Esophagus (tissue), 2 donors: ENCODE measurements at regions not wholly inside any gene's neighbourhood (a gene's known extent, or its start where the extent isn't known, plus 50 kb on each side); places are given as distances from the start of the nearest gene placed in this dataset.

Source experiments
- H3K27ac ChIP-seq, 2 donors: one replicate each; pipeline ENCODE4 v1.5.1; 2013; ENCODE audit warnings: low read depth in 2 of 2, mild to moderate bottlenecking in 2 of 2, inconsistent platforms in 1 of 2, low read length in 1 of 2, moderate library complexity in 1 of 2
- H3K27me3 ChIP-seq, 2 donors: one replicate each; pipeline ENCODE4 v1.6.1; 2013; ENCODE audit warnings: low read length in 2 of 2, control low read depth in 1 of 2, mild to moderate bottlenecking in 1 of 2; ENCODE audit not compliant: insufficient read depth in 2 of 2, control insufficient read depth in 1 of 2
- H3K36me3 ChIP-seq, 2 donors: one replicate each; pipeline ENCODE4 v1.6.1; 2013; ENCODE audit warnings: low read length in 1 of 2; ENCODE audit not compliant: control insufficient read depth in 2 of 2, insufficient read depth in 2 of 2
- H3K4me1 ChIP-seq, 2 donors: one replicate each; pipeline ENCODE4 v1.6.1; 2013; ENCODE audit warnings: low read length in 1 of 2; ENCODE audit not compliant: control insufficient read depth in 2 of 2, insufficient read depth in 2 of 2
- H3K4me3 ChIP-seq, 2 donors: one replicate each; pipeline ENCODE4 v1.5.1; 2013; ENCODE audit warnings: low read length in 2 of 2, mild to moderate bottlenecking in 2 of 2, low read depth in 1 of 2, moderate library complexity in 1 of 2
- H3K9me3 ChIP-seq, 2 donors: one replicate each; pipeline ENCODE4 v1.6.1; 2013; ENCODE audit warnings: mild to moderate bottlenecking in 2 of 2, low read depth in 1 of 2, low read length in 1 of 2, moderate library complexity in 1 of 2; ENCODE audit not compliant: control insufficient read depth in 2 of 2, insufficient read depth in 1 of 2
- WGBS, 2 donors: extraction: QIAGEN DNeasy Blood & Tissue Kit; methylation state at CpG; one replicate each; pipeline ENCODE4 v1.1.7; 2013; 5-methylcytosine and 5-hydroxymethylcytosine counted together
- donor health status: healthy with polysubstance abuse.
- donor health status: Bipolar disorder and iron deficiency.

DNA sequence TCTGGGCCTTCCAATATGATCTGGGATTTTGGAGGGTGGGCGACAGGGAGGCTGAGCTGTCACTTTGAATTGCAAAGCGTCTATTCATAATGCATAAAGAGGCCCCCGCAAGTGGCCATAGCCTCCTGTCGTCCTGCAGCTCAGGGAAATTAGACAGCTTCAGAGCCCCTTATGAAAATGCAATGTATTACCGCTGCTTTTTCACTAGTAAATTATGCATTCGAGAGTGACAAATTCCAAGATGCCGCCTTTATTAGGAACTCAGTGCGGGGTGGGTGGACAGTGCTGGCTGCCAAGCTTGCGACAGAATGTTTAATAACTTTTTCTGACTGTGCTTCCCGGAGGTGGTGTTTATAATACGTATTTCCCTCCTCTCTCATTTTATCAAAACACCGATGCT, 168.5 kb downstream of the DHX35 start:
- Histone ChIP-seq H3K9me3 (no peaks in the 10 kb centered on the region), H3K27me3 (no peaks in the 10 kb centered on the region), H3K4me1 (no peaks in the 10 kb centered on the region), H3K27ac (no peak overlapping the region), H3K4me3 (no peak overlapping the region), H3K36me3 (no peaks in the 10 kb centered on the region)
- WGBS, 2 donors: 76 to 80% methylated on average over 12 of the region's 12 CpGs

DNA sequence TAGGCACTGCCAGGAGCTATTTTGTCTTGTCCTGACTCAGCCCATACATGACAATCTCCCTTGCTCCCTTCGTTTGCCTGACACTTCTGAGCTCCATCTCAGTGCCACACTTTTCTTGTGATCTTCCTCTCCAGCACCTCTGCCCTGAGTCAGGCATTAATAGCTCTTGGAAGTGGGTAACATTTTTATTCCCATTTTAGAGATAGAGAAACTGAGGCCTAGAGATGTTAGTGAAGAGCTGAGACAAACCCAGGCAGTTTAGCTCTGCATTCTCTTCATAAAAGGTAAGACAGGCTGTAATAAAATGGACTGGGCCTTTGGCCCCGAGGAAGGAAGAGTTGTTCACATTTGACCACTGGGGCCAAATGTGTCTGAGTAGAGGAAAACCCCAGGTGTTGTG, 167.4 kb downstream of the DHX35 start:
- Histone ChIP-seq H3K4me3 (no peak overlapping the region), H3K36me3 (no peaks in the 10 kb centered on the region), H3K9me3 (no peaks in the 10 kb centered on the region), H3K4me1 (no peaks in the 10 kb centered on the region), H3K27me3 (no peaks in the 10 kb centered on the region), H3K27ac (no peak overlapping the region)
- 67 to 68% methylated on average over 2 of the region's 2 CpGs for WGBS, 2 donors

DNA sequence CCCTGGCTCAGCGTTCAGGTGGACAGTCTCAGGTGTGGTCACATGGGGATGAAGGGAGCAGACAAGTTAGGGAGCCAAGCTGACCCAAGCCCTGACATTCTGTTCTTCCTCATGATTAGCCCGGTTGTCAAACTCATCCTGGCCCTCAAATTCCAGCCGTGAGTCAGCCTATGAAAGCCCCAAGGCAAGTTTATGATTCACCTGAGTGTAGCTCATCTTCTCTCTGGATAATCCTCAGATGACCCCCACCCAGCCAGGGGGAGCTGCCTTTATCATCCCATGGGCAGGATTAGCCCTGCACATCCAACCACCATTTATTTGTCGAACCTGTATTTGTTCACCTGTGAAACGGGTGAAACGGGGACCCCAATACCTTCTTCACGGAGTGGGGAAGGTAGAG, 161.9 kb downstream of the DHX35 start:
- Histone ChIP-seq H3K36me3 (no peaks in the 10 kb centered on the region), H3K4me1 (peaks cover 0 to 2% of the 10 kb centered on the region in 2 donors), H3K9me3 (no peaks in the 10 kb centered on the region), H3K4me3 (no peak overlapping the region), H3K27ac (no peak overlapping the region), H3K27me3 (no peaks in the 10 kb centered on the region)
- WGBS, 2 donors: 76 to 85% methylated on average over 7 of the region's 7 CpGs

DNA sequence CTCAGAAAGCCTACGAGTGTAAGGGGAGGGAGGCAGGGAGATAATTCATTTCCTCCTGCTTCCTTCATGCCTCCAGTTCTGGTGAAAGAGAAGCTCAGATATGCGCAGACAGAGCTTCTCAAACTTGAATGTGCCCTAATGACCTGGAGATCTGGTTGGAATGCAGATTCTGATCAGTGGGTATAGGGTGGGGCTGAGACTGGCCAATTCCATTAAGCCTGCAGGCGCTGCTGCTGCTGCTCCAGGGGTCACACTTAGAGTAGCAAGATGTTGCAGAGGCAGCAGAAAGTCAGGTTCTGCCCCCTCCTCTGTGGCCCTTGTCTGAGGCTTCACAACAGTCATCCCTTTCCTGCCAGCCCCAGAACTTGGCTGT, 161.0 kb downstream of the DHX35 start:
- H3K27me3 ChIP-seq: no peaks in the 10 kb centered on the region
- H3K4me1 ChIP-seq: peaks cover 0 to 2% of the 10 kb centered on the region in 2 donors
- no peaks in the 10 kb centered on the region for H3K9me3 ChIP-seq
- H3K27ac ChIP-seq: no peak overlapping the region
- WGBS, 2 donors: 54 to 66% methylated on average over 3 of the region's 3 CpGs
- H3K4me3 ChIP-seq: no peak overlapping the region
- no peaks in the 10 kb centered on the region for H3K36me3 ChIP-seq

DNA sequence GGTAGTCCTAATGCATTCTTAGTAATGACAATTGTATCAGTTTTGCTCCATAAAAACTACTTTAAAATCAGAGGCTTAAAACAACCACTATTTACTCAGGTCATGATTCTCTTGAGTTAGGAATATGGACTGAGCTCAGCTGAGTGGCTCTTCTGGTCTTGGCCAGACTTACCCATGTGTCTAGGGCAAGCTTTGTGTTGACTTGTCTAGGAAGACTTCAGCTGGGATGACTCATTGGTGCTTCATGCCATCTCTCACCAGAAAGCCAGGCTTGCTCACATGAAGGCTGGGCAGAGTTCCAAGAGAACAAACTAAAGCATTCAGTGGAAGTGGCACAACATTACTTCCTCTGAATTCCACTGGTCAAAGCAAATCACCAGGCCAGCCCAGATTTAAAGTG, 155.3 kb downstream of the DHX35 start:
- no peak overlapping the region for H3K27ac ChIP-seq

DNA sequence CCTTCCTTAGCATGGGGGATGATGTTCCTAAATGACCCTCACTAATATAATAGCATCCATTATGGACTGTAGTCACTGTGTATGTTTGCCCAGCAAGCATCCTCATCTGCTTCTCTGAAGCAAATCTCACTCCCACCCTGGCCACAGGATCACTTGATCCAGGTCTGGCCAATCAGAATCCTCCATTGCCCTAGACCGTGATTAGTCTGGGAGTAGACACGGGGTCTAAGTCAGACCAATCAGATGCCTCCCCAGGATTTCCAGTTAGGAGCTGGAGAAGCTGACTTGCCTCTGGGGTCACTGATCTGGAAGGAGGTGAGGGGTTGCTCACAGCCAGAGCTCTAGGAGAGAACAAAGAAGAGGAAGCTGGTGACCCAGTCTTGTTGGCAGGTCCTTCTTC, 153.9 kb downstream of the DHX35 start:
- 93 to 95% methylated on average over 2 of the region's 2 CpGs for WGBS, 2 donors
- Histone ChIP-seq H3K27me3 (no peaks in the 10 kb centered on the region), H3K4me1 (no peaks in the 10 kb centered on the region), H3K36me3 (no peaks in the 10 kb centered on the region), H3K27ac (no peak overlapping the region), H3K4me3 (no peak overlapping the region), H3K9me3 (peaks cover 0 to 3% of the 10 kb centered on the region in 2 donors)

More for the DNA sequence above, 155.3 kb downstream of the DHX35 start:
- Histone ChIP-seq H3K4me3 (no peak overlapping the region), H3K36me3 (no peaks in the 10 kb centered on the region), H3K9me3 (peaks cover 0 to 3% of the 10 kb centered on the region in 2 donors), H3K4me1 (peaks cover 0 to 2% of the 10 kb centered on the region in 2 donors), H3K27me3 (no peaks in the 10 kb centered on the region)

DNA sequence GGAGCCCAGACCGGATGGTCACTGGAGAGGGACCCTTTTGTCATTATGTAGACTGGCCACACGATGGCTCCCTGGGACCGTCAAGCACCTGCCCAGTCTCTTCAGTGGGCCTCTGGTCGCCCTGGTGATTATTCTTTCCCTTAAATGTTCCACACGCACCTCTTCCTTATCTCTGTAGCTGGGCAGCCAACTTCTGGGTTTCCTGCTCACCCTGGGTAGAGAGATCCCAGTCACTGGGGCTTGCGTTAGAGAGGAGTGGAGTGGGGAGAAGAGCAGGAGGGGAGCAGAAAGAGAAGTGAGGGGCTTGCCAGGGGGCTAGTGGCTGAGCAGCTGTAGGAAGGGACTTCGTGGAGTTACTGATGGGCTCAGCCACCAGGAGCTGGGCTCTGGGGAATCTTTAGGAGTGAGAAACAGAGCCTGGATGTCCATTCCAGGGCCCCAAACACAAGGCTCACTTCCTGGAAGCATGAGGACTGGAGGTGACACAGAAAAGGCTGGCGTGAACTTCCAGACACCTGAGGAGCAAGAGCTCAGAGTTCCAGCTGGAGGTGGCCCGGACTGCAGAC, 150.1 kb downstream of the DHX35 start:
- H3K4me3 ChIP-seq: no peak overlapping the region
- H3K9me3 ChIP-seq: peaks cover 0 to 3% of the 10 kb centered on the region in 2 donors
- no peak overlapping the region for H3K27ac ChIP-seq
- no peaks in the 10 kb centered on the region for H3K4me1 ChIP-seq
- H3K36me3 ChIP-seq: no peaks in the 10 kb centered on the region
- H3K27me3 ChIP-seq: peaks cover 0 to 4% of the 10 kb centered on the region in 2 donors
- 27 to 33% methylated on average over 9 of the region's 9 CpGs for WGBS, 2 donors

DNA sequence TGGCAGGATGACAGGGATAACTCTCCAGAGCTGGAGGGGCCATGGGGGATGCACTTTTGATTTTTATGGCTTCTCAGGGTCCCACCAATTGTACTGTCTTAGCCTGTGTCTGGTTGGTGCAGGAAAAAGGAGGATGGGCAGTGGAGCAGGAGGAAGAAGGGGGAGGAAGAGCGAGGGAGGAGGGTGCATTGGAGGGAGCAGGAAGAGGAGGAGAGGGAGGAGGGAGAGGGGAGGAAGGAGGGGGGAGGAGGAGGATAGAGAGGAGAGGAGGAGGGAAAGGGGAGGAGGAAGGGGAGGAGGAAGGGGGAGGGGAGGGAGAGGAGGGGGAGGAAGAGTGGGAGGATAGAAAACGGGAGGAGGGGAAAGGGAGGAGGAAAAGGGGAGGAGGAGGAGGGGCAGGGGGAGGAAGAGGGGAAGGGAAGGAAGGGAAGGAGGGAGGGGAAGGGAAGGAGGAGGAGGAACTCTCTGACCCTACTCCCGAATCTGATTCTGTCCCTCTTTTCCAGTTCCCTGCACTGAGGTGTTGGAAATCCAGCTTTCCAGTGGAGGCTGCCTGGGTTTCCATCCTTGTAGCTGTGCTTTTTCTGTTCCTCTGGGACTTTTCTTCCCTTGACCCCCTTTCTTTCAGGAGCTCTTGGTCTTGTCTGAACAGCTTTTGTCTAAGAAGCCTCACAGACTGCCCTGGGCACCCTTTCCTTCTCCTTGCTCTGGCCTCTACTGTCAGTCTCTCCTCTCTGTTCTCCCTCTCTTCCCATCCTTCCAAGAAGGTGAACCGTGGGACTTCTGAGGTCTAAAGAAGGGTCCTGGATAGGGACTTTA, 149.4 kb downstream of the DHX35 start:
- Histone ChIP-seq H3K27me3 (peaks cover 0 to 4% of the 10 kb centered on the region in 2 donors), H3K4me3 (no peak overlapping the region), H3K36me3 (no peaks in the 10 kb centered on the region), H3K27ac (no peak overlapping the region), H3K4me1 (no peaks in the 10 kb centered on the region), H3K9me3 (peaks cover 0 to 3% of the 10 kb centered on the region in 2 donors)
- whole genome bisulfite sequencing, 2 donors: 7 to 10% methylated on average over 4 of the region's 4 CpGs

DNA sequence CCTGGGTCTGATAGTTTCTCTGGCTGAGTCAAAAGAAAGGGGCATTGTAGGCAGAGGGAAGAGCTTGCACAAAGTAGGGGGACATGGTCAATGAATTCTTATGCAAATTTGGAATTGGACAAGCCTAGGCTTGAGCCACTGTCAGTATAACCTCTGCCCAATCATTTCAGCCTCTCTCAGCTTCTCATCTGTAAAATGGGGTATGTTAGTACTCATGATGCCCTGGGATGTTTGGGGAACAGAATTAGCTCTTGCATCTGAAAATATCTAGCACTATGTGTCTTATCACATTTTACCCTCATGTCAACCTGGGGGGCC, 148.6 kb downstream of the DHX35 start:
- peaks cover 0 to 4% of the 10 kb centered on the region in 2 donors for H3K27me3 ChIP-seq
- H3K27ac ChIP-seq: no peak overlapping the region
- no peaks in the 10 kb centered on the region for H3K9me3 ChIP-seq
- no peaks in the 10 kb centered on the region for H3K36me3 ChIP-seq
- no peak overlapping the region for H3K4me3 ChIP-seq
- H3K4me1 ChIP-seq: no peaks in the 10 kb centered on the region
